NCI-H2081 treated with DMSO at 0.1 percent for 48 hours (cell line): ENCODE measurements at regions not wholly inside any gene's neighbourhood (a gene's known extent, or its start where the extent isn't known, plus 50 kb on each side); places are given as distances from the start of the nearest gene placed in this dataset.

Experiments used
- DNase-seq: peaks from one replicate; lab custom pipeline; 2025; lab: John Stamatoyannopoulos, UW

DNA sequence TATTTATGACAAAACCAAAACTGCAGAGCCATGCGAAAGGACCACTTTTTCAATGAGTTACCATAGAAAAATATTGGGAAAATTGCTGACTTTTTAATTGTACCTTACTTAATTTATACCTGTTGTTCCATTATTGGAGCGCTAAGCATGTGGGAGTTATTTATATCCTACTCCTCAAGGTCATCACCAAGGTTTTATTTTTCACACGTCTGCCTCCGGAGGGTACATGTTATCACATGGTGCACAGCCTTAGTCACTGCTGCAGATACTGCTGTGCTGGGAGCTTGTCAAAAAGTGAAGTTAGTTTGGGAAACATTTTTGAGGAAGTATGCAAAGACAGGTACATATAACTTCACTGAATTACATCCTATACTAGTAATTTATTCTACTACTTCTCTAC, 1444.3 kb downstream of the AACS start:
- no peak for DNase-seq

GRCh38 chr12:126510630-126511029, 1445.4 kb downstream of the AACS start:
- DNase-seq = no peak

- no peak for DNase-seq
These were observed 1448.0 kb downstream of the AACS start for GRCh38 chr12:126512916-126513913.

DNA sequence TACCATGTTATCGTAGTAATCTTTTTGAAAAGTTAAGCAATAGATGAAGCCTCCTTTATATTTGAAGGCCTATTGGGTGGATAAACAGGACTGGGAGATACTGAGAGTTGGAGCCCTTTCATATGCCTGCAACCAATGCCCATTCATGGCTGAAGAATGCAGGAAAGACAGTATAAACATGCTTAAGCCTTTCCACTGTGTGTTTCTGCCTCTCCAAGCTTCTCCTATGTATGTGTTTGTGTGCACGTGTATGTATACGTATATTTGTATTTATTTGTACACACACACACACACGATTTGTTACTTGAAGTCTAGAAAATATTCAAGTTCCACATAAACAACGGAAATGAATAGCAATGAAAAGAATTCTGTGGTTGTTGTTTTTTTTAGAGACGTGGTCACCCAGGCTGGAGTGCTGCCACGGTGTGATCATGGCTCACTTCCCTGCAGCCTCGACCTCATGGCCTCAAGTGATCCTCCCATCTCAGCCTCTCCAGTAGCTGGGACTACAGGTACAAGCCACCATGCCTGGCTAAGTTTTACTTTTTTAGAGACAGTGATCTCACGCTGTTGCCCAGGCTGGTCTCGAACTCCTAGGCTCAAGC, 1453.5 kb downstream of the AACS start:
- DNase-seq = no peak

DNA sequence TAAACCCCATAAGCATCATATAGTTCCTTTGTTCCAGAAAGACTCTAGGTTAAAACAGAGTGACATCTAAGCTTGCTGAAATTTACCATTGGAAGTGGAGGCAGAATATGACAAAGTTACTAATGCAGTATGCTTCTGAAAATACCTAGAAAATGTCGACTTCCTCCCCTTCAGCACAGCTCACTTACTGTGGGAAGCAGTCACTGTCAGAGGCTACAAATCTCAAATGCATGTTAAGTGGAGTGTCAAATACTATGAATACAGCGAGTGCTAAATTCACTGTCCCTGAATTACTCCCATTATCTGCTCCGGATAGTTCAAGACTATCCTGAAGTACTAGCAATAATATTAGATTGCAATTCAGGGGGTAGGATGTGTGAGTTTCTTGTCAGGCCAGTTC, 1454.6 kb downstream of the AACS start:
- DNase-seq = no peak

- DNase-seq = no peak
These were observed 1458.7 kb downstream of the AACS start for GRCh38 chr12:126523891-126524290.

DNA sequence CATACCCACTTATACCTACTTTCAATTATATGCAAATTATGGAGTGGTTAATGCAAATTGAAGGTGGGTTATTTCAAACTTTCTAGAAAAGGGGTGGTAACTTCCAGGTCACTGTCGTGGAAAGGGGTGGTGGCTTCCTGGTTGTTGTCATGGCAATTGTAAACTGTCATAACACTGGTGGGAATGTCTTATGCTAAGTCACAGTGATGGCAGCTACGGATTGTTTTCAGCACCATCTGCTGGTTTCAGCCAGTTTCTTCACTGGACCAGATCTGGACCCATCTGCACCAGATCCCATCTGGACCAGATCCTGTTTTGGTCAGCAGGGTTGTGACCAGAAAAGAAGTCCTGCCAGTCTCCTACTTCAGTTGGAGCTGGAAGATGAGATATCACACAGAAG, 1469.3 kb downstream of the AACS start:
- DNase-seq = no peak

DNA sequence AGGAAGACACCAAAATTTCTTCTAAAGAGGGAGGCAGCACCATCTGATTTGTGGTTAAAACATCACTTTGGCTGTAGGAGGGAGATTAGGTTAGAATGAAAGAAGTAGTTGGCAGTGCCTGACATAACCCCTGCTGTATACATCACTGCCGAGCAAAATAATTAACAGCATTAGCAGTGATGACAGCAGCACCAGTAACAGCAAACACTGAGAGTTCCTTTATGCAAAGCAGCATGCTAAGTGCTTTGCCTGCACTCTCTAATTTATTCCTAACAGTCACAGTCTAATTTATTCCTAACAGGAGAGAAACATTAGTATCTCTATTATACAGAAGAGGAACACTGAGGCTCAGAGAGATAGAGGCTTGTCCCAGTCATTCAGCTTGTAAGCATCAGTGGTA, 1469.7 kb downstream of the AACS start:
- no peak for DNase-seq

- DNase-seq = no peak
These were observed 1470.7 kb downstream of the AACS start for GRCh38 chr12:126535971-126536370.

DNA sequence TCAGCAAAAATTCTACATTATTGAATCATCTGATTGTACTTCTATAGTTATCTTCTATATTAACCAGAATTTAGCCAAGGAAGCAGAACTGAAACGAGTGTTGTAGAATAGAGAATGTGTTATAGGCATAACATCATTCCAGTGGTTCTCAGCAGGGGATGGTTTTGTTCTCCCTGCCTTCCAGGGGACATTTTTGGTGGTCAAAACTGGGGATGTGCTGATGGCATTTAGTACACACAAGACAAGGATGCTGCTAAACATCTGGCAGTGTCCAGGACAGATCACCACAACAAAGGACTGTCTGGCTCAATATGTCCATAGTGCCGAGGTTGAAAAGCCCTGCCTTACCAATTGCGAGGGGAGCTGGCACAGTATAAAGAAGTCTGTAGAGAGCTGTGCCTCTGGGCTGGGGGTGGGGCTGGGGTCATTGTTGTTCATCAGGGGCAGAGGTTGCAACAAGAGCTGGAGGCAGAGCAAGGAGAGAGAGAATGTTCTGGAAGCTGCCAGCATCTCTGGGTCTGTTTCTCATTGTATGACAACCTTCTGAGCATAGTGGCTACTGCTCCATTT, 1472.8 kb downstream of the AACS start:
- no peak for DNase-seq

DNA sequence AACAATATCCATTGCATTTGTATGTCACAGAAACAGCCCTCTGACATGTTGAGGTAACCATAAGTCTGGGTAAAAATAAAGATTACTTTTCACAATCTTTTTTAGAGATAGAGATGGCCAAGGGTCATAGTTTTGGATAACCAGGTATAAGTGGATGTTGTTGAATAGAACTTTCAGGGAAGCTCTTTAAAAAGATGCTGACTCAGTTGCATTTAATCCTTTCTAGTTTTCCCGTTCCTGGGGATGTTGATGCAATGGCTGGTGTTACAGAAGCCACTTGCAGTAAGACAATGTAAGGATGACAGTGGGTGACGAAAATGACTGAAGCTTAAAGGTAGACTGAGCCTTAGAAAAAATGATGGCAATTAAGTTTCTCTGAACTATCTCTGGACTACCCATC, 1473.7 kb downstream of the AACS start:
- no peak for DNase-seq

DNA sequence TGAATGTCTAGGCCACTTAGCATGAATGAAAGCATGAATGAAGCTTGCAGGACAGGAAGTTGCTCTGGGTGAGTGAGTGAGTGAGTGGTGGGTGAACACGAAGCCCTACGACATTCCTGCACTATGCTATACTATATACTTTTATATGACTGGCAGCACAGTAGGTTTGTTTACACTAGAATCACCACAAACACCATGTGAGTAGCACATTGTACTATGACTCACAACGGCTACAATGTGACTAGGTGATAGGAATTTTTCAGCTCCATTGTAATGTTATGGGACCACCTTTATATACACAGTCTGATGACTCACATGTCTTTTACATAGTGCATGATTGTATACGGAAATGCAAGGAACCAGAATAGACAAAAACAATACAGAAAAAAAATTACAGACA, 1480.2 kb downstream of the AACS start:
- no peak for DNase-seq

GRCh38 chr12:126547905-126548304, 1482.7 kb downstream of the AACS start:
- no peak for DNase-seq

DNA sequence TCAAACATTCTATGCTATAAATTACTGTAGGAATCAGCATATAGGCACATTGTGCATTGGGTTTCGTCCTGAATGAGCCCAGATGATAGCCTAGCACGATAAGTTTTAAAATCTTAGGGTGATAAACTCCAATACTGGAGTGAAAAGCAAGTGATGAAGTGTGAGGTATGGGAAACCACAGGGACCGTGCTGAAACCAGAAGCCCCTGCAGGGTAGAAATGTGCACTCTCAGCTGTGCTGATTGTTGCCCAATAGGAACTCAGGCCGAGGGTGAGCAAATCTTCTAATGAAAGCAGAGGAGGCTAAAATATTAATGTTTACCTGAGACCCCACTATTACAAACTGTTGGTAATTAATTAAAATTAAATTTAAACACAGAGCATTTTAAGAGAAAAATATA, 1486.6 kb downstream of the AACS start:
- no peak for DNase-seq

GRCh38 chr12:126554625-126555024, 1489.4 kb downstream of the AACS start:
- no peak for DNase-seq

DNA sequence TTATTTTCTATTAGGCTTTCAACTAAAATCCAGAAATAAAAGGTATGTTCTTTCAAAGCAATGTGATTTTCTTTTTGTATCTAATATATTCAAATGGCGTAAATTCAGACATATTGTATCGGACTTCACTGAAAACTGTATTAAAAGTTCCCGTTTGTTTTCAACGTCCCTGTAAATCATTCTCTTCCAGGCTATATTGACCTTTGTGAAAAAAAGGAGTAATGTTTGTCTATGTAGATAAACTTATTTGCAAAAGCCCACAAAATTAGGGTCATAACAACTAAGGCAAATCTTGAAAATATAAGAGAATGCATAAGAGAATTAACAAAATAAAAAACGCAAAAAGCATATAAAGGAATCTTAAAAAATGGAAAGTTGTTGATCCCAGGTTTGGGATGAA, 1492.4 kb downstream of the AACS start:
- no peak for DNase-seq

GRCh38 chr12:126558219-126558618, 1493.0 kb downstream of the AACS start:
- no peak for DNase-seq

GRCh38 chr12:126558810-126559209, 1493.6 kb downstream of the AACS start:
- peak; percentile 73 for DNase-seq

DNA sequence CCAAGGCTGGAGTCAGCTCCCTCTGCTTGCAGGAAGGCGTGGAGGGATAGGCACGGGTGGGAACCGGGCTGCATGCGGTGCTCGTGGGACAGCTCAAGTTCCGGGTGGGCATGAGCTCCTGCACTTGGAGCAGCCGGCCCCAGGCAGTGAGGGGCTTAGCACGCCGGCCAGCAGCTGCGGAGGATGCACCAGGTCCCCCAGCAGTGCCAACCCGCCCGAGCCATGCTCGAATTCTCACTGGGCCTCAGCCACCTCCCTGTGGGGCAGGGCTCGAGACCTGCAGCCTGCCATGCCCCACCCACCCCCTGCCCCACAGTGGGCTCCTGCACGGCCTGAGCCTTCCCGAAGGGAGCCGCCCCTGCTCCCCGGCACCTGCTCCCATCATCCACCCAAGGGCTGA, 1501.8 kb downstream of the AACS start:
- DNase-seq = no peak

DNA sequence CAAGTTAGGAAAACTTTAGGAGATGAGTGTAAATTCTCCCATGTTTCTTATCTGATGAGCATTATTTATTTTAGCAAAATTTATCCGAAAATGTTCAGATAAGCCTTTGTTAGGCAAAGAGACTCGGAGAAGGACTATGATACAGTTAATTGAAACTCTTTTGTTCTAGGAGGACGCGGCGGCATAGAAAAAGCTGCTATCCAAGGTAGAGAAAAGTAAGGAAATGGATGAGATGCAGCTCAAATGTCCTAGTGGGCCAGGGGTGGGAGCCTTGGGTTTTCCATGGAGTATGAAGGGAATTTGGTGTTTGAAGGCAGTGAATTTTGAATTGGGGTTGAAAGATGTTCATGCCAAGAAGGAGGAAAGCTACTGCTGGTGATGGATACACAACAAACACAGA, 1504.5 kb downstream of the AACS start:
- DNase-seq = no peak

GRCh38 chr12:126570566-126570965, 1505.3 kb downstream of the AACS start:
- DNase-seq = no peak

GRCh38 chr12:126572170-126572569, 1506.9 kb downstream of the AACS start:
- no peak for DNase-seq

- DNase-seq = no peak
These were observed 1516.4 kb downstream of the AACS start for GRCh38 chr12:126581655-126582054.
